B cell (primary cell): ENCODE measurements at regions not wholly inside any gene's neighbourhood (a gene's known extent, or its start where the extent isn't known, plus 50 kb on each side); places are given as distances from the start of the nearest gene placed in this dataset.

Source experiments
- ATAC-seq: fragments of 200-7000 bp; cut with Tn5 transposase; one replicate; pipeline ENCODE4 v1.10.0; 2021; ENCODE audit warnings: low read depth, mild to moderate bottlenecking, moderate number of reproducible peaks, moderate library complexity
- CTCF ChIA-PET: fragments of 350-600 bp; sonication (Branson Sonifier 250); formaldehyde crosslinking; loops from one replicate; lab custom pipeline; 2021; ENCODE audit warnings: antibody characterized with exemption, inconsistent platforms; lab: Charles Lee
- POLR2A ChIA-PET: fragments of 350-600 bp; sonication (Branson Sonifier 250); formaldehyde crosslinking; loops from one replicate; lab custom pipeline; 2021; ENCODE audit warnings: antibody characterized with exemption; lab: Charles Lee
- DNase-seq: peaks from one replicate; pipeline ENCODE4 v3.0.0; 2013
- H2AFZ ChIP-seq: 2 replicates; pipeline ENCODE4 v1.6.1; 2012; ENCODE audit warnings: mild to moderate bottlenecking, low read depth, low read length; ENCODE audit not compliant: insufficient read depth, poor library complexity, severe bottlenecking
- H3K27ac ChIP-seq, 2 donors: 1 replicate in 1 of 2; 2 replicates in 1 of 2; pipeline ENCODE4 v1.5.1; 2012 to 2013; ENCODE audit warnings: low read length in 2 of 2, mild to moderate bottlenecking in 2 of 2, moderate library complexity in 1 of 2
- H3K27me3 ChIP-seq, 4 experiments: fragments of 200-600 bp in 1 of 4; sonication (generic) in 1 of 4; replicated peaks in 1 of 4; 1 replicate in 2 of 4; 2 replicates in 2 of 4; pipeline versions ENCODE4 v1.6.1 to v1.7.0; 2013 to 2016; ENCODE audit warnings: low read length in 3 of 4, mild to moderate bottlenecking in 2 of 4, mixed read lengths in 1 of 4, moderate library complexity in 1 of 4; ENCODE audit not compliant: insufficient read depth in 4 of 4, control insufficient read depth in 3 of 4; ENCODE audit errors: control extremely low read depth in 1 of 4
- H3K36me3 ChIP-seq, 2 experiments: replicated peaks in 1 of 2; 1 replicate in 1 of 2; 2 replicates in 1 of 2; pipeline versions ENCODE4 v1.6.1 to v1.7.1; 2013; ENCODE audit warnings: low read length in 1 of 2; ENCODE audit not compliant: insufficient read depth in 2 of 2, control insufficient read depth in 1 of 2; ENCODE audit errors: control extremely low read depth in 1 of 2, extremely low read depth in 1 of 2
- H3K4me1 ChIP-seq, 2 donors: fragments of 200-600 bp in 1 of 2; sonication (generic) in 1 of 2; 1 replicate in 1 of 2; 2 replicates in 1 of 2; pipeline versions ENCODE4 v1.5.1 to v1.6.1; 2013 to 2017; ENCODE audit warnings: low read length in 2 of 2; ENCODE audit not compliant: control insufficient read depth in 2 of 2, insufficient read depth in 2 of 2
- H3K4me2 ChIP-seq: replicated peaks from 2 replicates; pipeline ENCODE3; 2012; ENCODE audit warnings: mild to moderate bottlenecking, low read depth, low read length; ENCODE audit not compliant: poor library complexity, severe bottlenecking
- H3K4me3 ChIP-seq, 5 experiments: fragments of 200-600 bp in 1 of 5; sonication (generic) in 1 of 5; 1 replicate in 3 of 5; 2 replicates in 2 of 5; pipeline versions ENCODE4 v1.5.1 to v1.7.0; 2011 to 2016; ENCODE audit warnings: low read length in 4 of 5, mild to moderate bottlenecking in 4 of 5, low read depth in 2 of 5, control low read depth in 1 of 5, moderate library complexity in 1 of 5; ENCODE audit not compliant: insufficient read depth in 1 of 5; ENCODE audit errors: control extremely low read depth in 1 of 5, extremely low read depth in 1 of 5
- H3K79me2 ChIP-seq: fragments of 200-600 bp; sonication (generic); one replicate; pipeline ENCODE4 v1.6.0; 2016; ENCODE audit warnings: low read length; ENCODE audit not compliant: control insufficient read depth, insufficient read depth
- H3K9ac ChIP-seq: fragments of 200-600 bp; sonication (generic); 2 replicates; pipeline ENCODE4 v1.6.1; 2017; ENCODE audit warnings: mild to moderate bottlenecking, low read length, moderate library complexity
- H3K9me3 ChIP-seq, 3 donors: one replicate each; pipeline versions ENCODE4 v1.6.1 to v1.7.1; 2013; ENCODE audit warnings: low read length in 2 of 3; ENCODE audit not compliant: control insufficient read depth in 2 of 3, insufficient read depth in 1 of 3; ENCODE audit errors: control extremely low read depth in 1 of 3
- H4K20me1 ChIP-seq: 2 replicates; pipeline ENCODE4 v1.6.0; 2012; ENCODE audit warnings: mild to moderate bottlenecking, low read length; ENCODE audit not compliant: insufficient read depth, control insufficient read depth, poor library complexity, severe bottlenecking
- H3K27ac Mint-ChIP-seq: one replicate; pipeline ENCODE4 v1.8.0; 2021; ENCODE audit warnings: mixed read lengths
- H3K27me3 Mint-ChIP-seq: one replicate; pipeline ENCODE4 v1.8.0; 2021; ENCODE audit warnings: mixed read lengths
- H3K4me1 Mint-ChIP-seq: one replicate; pipeline ENCODE4 v1.8.0; 2021; ENCODE audit warnings: mixed read lengths
- H3K4me3 Mint-ChIP-seq: one replicate; pipeline ENCODE4 v1.8.0; 2021; ENCODE audit warnings: mixed read lengths
- H3K9me3 Mint-ChIP-seq: one replicate; pipeline ENCODE4 v1.8.0; 2022; ENCODE audit warnings: mixed read lengths; ENCODE audit not compliant: insufficient read depth
- EZH2 ChIP-seq: IDR thresholded peaks from 2 replicates; pipeline ENCODE4 v1.6.1; 2012; ENCODE audit warnings: borderline replicate concordance, low read depth, mild to moderate bottlenecking, moderate library complexity, low read length; ENCODE audit not compliant: insufficient read depth, poor library complexity, severe bottlenecking
- WGBS: methylation state at CpG from one replicate; pipeline ENCODE4 v1.1.5; 2013; ENCODE audit warnings: missing lambda C conversion rate; ENCODE audit not compliant: insufficient coverage; 5-methylcytosine and 5-hydroxymethylcytosine counted together
- intact Hi-C: fragments of 100-400 bp; cut with micrococcal nuclease; formaldehyde crosslinking; loops from one replicate; pipeline ENCODE4 v1.10.0; 2022
- TF ChIP-seq, protein P1 (sequence below): fragments of 200-600 bp; IDR thresholded peaks from one replicate; pipeline ENCODE4 v1.8.0; 2022; ENCODE audit warnings: antibody characterized with exemption, mild to moderate bottlenecking

- Mint-ChIP-seq H3K9me3 (no peaks in the 10 kb centered on the region), H3K4me3 (no peak overlapping the region), H3K27ac (no peak overlapping the region), H3K4me1 (peaks cover 10% of the 10 kb centered on the region), H3K27me3 (peaks cover 3% of the 10 kb centered on the region)
- Histone ChIP-seq H4K20me1 (no peaks in the 10 kb centered on the region), H3K4me3 (no peak overlapping the region), H2AFZ (no peak overlapping the region), H3K36me3 (no peaks in the 10 kb centered on the region), H3K4me1 (peaks cover 3 to 5% of the 10 kb centered on the region in 2 donors), H3K79me2 (no peaks in the 10 kb centered on the region), H3K4me2 (no peak overlapping the region), H3K9ac (no peak overlapping the region), H3K27ac (no peak overlapping the region), H3K9me3 (no peaks in the 10 kb centered on the region), H3K27me3 (no peaks in the 10 kb centered on the region)
- DNase-seq, result peak; percentile 45
- TF ChIP-seq, protein P1, sequence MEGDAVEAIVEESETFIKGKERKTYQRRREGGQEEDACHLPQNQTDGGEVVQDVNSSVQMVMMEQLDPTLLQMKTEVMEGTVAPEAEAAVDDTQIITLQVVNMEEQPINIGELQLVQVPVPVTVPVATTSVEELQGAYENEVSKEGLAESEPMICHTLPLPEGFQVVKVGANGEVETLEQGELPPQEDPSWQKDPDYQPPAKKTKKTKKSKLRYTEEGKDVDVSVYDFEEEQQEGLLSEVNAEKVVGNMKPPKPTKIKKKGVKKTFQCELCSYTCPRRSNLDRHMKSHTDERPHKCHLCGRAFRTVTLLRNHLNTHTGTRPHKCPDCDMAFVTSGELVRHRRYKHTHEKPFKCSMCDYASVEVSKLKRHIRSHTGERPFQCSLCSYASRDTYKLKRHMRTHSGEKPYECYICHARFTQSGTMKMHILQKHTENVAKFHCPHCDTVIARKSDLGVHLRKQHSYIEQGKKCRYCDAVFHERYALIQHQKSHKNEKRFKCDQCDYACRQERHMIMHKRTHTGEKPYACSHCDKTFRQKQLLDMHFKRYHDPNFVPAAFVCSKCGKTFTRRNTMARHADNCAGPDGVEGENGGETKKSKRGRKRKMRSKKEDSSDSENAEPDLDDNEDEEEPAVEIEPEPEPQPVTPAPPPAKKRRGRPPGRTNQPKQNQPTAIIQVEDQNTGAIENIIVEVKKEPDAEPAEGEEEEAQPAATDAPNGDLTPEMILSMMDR, result peak; percentile 45
- no peak for TF ChIP-seq EZH2
- ATAC-seq, result no peak
- ChIA-PET POLR2A (no interaction called here), CTCF (interaction anchor here (0.8 to 2.5 kb wide), 5 partner anchors 157 to 227 kb away, joined by 3 to 22 read pairs (median 4); no protein-coding TSS in a partner anchor)
- intact Hi-C loops, result loop anchor here (1.0 to 10.0 kb wide), 4 partner anchors 158 to 1584 kb away; partner anchors contain the start of gene FBXL5
- WGBS, result 33% methylated on average over 1 of the region's 3 CpGs
Observed at GRCh38 chr4:15238720-15239119, 189.1 kb upstream of the C1QTNF7 start.

DNA sequence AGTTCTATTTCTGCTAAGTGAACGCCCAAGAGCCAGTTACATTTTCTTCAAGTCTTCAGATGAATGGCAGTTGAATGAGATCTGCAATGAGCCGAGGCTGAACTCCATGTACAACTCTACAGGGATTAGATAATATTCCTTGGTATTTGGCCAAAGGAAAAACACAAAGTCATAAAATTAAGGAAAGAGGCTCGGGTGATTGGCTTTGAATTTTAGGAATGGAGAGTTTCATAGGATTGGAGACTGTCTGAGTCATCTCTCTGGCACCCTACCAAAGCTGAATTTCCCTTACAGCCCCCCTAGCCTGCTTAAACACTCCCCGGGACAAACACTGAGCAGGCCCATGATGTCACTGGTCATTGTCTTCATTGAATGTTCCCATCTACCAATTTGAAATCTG is 188.0 kb upstream of the C1QTNF7 start:
- H3K4me1 Mint-ChIP-seq, result no peaks in the 10 kb centered on the region
- Histone ChIP-seq H3K4me3 (no peak overlapping the region), H3K36me3 (no peaks in the 10 kb centered on the region), H3K79me2 (no peaks in the 10 kb centered on the region), H2AFZ (no peak overlapping the region), H3K27ac (no peak overlapping the region), H3K4me2 (no peak overlapping the region), H3K9ac (no peak overlapping the region), H3K27me3 (no peaks in the 10 kb centered on the region), H4K20me1 (no peaks in the 10 kb centered on the region), H3K4me1 (no peaks in the 10 kb centered on the region), H3K9me3 (no peaks in the 10 kb centered on the region)
- CTCF ChIA-PET, result interaction anchor here (2.5 kb wide), 1 partner anchor 218 kb away, joined by 22 read pairs; no protein-coding TSS in a partner anchor
- H3K27me3 Mint-ChIP-seq, result no peaks in the 10 kb centered on the region
- DNase-seq, result no peak
- intact Hi-C loops, result loop anchor here (2.0 to 10.0 kb wide), 3 partner anchors 157 to 1585 kb away; partner anchors contain the start of gene FBXL5
- WGBS, result 100% methylated on average over 1 of the region's 4 CpGs
- no peak overlapping the region for H3K27ac Mint-ChIP-seq
- no peak for ATAC-seq
- TF ChIP-seq, protein P1, result no peak
- no peak for TF ChIP-seq EZH2
- H3K9me3 Mint-ChIP-seq, result no peaks in the 10 kb centered on the region
- POLR2A ChIA-PET, result no interaction called here
- H3K4me3 Mint-ChIP-seq, result no peak overlapping the region
